GM19395 (cell line): ENCODE measurements at regions not wholly inside any gene's neighbourhood (a gene's known extent, or its start where the extent isn't known, plus 50 kb on each side); places are given as distances from the start of the nearest gene placed in this dataset.

Experiments
- ATAC-seq: cut with Tn5 transposase; IDR thresholded peaks from one replicate; pipeline ENCODE4 v1.9.1; 2021; ENCODE audit warnings: mild to moderate bottlenecking, moderate library complexity; ENCODE audit not compliant: unreplicated experiment

GRCh38 chr17:77580531-77581270, 377.8 kb upstream of the TNRC6C start:
- ATAC-seq = no peak

- ATAC-seq = no peak
These were observed 377.0 kb upstream of the TNRC6C start for GRCh38 chr17:77581480-77581879.

GRCh38 chr17:77585142-77585860, 373.2 kb upstream of the TNRC6C start:
- ATAC-seq = no peak

- no peak for ATAC-seq
These were observed 367.4 kb upstream of the TNRC6C start for GRCh38 chr17:77590951-77591735.

- ATAC-seq = no peak
These were observed 366.2 kb upstream of the TNRC6C start for GRCh38 chr17:77592106-77592865.

GRCh38 chr17:77593081-77593480, 365.4 kb upstream of the TNRC6C start:
- no peak for ATAC-seq

GRCh38 chr17:77594416-77595209, 363.9 kb upstream of the TNRC6C start:
- no peak for ATAC-seq

GRCh38 chr17:77596491-77597417, 361.7 kb upstream of the TNRC6C start:
- no peak for ATAC-seq

- ATAC-seq = no peak
These were observed 360.9 kb upstream of the TNRC6C start for GRCh38 chr17:77597418-77598240.

GRCh38 chr17:77598241-77598620, 360.3 kb upstream of the TNRC6C start:
- ATAC-seq = no peak

- no peak for ATAC-seq
These were observed 358.8 kb upstream of the TNRC6C start for GRCh38 chr17:77599699-77600098.

GRCh38 chr17:77600346-77600745, 358.2 kb upstream of the TNRC6C start:
- no peak for ATAC-seq

GRCh38 chr17:77601054-77601979, 357.2 kb upstream of the TNRC6C start:
- ATAC-seq = no peak

GRCh38 chr17:77602062-77602746, 356.3 kb upstream of the TNRC6C start:
- no peak for ATAC-seq

GRCh38 chr17:77602883-77603640, 355.4 kb upstream of the TNRC6C start:
- no peak for ATAC-seq
